ENCODE measurements at regions not wholly inside any gene's neighbourhood (a gene's known extent, or its start where the extent isn't known, plus 50 kb on each side); places are given as distances from the start of the nearest gene placed in this dataset.

DNA sequence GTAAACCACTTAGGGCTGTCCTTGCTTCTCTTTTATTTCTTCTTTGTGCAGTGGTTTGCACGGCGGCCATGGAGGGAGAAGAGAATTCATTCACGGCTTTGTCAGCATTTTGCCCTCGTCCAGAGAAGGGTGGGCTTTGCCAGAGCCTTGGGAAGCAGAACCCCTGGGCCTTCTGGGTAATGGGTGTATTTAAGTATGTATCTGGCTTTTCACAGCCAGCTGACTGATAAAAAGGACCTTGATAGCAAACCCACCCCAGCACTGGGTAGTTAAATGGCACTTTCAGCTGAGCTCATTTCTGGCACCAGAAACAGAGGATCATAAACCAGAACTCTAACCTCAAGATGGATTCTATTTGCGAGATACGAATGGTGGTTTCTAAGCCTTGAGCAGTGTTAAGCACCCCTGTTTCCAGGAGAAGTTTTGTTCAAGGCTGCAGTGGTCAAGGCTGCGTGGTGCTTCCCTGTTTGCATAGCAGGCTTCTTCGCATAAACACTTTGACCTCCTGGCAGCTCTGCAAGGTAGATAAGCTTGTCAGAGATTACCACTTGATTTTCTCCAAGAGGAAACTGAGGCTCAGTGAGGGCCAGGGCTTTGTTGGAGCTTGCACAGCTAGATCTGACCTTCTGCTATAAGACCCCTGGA lies 441.6 kb upstream of the KLF4 start:
- DNase-seq, result no peak

- no peak for DNase-seq
Measured at GRCh38 chr9:107929443-107929842, 439.9 kb upstream of the KLF4 start.

DNA sequence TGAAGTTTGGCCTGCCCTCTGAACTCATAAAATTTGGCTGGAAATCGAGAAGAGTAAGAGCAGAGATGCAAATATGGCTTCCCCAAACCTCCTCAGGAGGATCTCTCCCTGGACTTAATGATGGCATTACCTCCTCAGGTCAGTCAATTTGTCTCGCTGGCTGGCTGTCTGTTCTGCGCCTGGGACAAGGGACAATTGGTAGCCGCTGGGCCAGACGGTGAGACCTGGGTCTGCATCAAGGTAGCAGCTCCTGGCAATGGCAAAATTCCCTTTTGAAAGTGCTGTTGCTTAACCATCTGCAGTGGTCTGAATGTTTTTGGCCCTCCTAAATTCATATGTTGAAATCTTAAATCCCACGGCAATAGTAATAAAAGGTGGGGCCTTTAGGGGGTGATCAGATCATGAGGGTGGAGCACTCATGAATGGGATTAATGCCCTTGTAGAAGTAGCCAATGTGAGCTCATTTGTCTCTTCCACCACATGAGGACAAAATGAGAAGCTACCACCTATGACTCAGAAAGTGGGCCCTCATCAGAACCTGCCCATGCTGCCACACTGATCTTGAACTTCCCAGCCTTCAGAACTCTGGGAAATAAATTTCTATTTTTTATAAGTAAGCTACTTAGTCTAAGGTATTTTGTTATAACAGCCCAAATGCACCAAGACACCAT lies 439.3 kb upstream of the KLF4 start:
- DNase-seq, result no peak

DNA sequence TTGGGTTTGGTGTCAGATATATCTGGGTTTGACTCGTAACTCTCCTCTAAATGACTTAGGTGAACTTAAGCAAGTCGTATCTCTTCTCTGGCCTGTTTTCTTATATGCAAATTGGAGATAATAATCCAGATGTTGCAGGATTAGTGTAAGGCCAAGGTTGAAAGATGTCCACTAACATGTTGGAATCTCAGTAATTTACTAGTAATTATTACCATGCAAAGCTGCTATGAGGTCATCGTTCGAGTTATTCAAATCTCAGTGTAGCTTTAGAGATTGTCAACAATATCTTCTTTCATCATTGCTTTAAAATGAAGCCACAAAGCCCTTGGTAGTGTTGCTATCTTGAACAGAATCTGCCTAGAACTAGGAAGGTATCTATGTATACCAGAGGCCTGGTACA lies 437.7 kb upstream of the KLF4 start:
- no peak for DNase-seq

- no peak for DNase-seq
Measured at GRCh38 chr9:107925749-107926297, 436.3 kb upstream of the KLF4 start.

GRCh38 chr9:107922260-107922659 lies 432.7 kb upstream of the KLF4 start:
- DNase-seq, result no peak

- DNase-seq, result no peak
Measured at GRCh38 chr9:107919263-107919662, 429.7 kb upstream of the KLF4 start.

GRCh38 chr9:107918749-107919148 lies 429.2 kb upstream of the KLF4 start:
- no peak for DNase-seq

DNA sequence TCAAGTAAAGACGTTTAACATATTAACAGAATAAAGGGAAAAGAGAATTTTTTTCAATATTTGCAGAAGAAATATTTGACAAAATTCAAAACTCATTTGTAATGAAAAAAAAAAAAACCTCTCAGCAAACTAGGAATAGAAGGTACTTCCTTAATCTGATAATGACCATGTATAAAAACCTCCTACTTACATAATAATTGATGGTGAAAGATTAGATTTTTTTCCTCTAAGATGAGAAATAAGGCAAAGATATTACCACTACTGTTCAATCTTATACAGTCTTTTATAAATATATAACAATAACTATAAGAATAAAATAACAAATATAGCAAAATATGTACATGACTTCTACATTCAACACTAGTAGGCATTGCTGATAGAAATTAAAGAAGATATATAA lies 424.6 kb upstream of the KLF4 start:
- no peak for DNase-seq

- no peak for DNase-seq
Measured at GRCh38 chr9:107907715-107908114, 418.1 kb upstream of the KLF4 start.

- no peak for DNase-seq
Measured at GRCh38 chr9:107907255-107907654, 417.7 kb upstream of the KLF4 start.

GRCh38 chr9:107906074-107906473 lies 416.5 kb upstream of the KLF4 start:
- DNase-seq, result no peak

DNA sequence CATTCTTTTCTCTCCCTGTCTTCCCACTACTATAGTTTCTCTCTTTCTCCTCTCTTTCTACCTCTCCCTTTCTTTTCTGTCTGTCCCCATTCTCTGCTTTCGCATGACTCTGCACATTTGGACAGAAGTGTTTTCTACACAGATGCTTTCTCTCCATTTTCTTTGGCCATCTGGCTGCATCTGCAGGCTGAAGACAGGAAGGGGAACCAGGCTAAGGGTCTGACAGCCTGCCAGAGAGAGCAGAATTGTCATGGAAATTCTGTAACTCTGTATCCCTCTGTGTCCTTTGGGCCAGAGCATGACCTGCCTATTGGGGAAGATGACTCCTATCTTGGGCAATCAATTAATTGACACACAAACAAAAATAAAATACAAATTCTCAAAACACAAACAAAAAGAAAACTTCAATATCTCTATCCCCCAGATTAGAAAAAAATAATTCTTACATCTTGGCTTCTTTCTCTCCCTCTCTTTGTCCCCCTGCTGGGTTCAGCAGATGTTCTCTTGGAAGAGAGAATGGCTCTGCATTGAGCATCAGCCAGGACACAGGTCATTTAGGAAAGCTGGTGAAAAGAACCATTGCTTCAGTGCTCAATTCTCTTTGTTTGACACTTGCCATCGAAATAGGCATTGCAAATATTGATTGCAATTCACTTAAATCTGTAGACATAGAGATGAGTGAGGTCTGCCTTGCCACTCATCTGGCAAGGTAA lies 415.9 kb upstream of the KLF4 start:
- DNase-seq, result no peak

GRCh38 chr9:107899961-107900330 lies 410.4 kb upstream of the KLF4 start:
- DNase-seq, result no peak

- DNase-seq, result no peak
Measured at GRCh38 chr9:107898761-107899160, 409.2 kb upstream of the KLF4 start.

GRCh38 chr9:107896544-107896943 lies 407.0 kb upstream of the KLF4 start:
- DNase-seq, result no peak

DNA sequence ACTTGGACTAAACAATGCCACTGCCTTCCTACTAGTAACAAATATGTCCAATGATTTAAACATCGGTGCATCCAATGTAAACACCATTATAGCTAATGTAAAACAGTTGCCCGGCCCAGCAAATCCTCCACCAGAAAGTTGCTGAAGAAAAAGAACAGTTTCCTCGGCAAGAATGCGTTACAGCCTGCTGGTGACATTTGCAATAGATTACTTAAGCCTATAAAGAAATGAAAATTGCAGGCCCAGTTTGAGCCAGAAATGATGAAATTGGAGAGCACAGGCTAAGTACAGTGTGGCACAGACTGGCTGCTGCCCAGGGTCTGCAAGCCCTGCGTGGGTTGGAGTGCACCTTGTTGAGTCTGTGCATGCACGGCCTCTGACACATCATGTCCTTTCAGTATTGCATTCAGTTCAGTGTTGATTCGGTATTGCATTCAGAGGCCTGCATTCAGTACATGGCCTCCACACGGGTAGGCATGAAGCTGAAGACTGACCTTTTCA lies 406.0 kb upstream of the KLF4 start:
- no peak for DNase-seq

DNA sequence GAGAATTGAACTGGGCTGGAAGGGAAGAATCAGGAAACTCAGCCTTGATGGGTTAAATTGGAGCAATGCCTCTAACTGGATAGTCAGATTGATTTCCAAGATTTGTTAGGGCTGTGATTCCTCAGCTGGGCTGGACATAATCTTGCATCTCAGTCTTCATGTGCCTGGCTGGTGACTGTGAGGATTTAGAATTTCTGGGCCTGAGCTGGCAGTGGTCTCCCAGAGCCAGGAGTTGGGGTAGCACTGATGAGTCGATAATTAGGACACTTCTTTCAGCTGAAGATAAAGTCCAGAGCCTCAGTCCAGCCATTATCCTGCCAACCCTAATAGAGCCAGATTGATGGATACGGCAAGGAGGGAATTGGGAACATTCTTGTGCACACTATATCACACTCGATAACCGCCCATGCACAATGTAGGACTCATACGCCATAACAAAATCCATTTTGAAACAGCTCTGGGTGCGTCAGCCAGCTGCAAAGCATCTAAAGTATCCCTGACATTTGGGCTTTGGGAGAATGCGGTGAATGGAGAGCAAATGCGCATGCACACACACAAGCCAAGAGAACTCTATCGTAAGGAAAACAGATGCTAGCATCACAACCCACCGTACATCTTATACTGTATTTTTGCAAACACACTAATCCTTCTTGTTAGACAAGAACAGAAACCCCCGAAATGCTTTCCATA lies 405.1 kb upstream of the KLF4 start:
- no peak for DNase-seq

GRCh38 chr9:107890921-107891465 lies 401.4 kb upstream of the KLF4 start:
- DNase-seq, result no peak

- DNase-seq, result no peak
Measured at GRCh38 chr9:107888773-107889227, 399.2 kb upstream of the KLF4 start.

GRCh38 chr9:107886826-107887225 lies 397.3 kb upstream of the KLF4 start:
- DNase-seq, result no peak

DNA sequence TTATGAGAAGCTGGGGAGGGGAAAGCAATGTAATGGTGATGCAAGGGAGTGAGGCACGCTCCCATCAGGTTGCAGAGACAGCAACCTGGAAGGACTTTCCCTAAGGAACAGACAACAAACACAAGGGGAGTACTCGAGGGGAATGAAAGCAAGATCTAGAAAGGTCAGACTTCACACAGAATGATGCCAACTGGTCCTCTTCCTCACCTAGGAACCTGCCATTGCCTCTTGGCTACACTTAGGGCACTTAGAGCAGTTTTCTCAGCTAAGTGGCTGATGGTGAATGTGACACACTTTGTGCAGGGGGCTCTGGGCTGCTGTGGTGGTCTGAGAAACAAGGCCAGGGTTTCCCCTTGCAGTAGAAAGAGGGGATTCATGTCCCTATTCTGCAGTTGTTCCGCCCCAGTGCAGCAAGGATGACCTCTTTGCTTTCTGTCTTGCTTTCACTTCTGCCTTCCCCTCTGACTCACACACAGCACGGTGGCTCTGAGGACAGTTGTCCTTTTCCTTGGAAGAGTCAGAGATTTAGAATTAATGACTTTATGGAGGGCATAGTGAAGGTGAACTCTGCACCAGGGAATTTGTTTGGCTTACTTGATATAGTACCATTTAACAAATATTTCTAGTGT lies 394.0 kb upstream of the KLF4 start:
- DNase-seq, result no peak
